ENCODE measurements at regions not wholly inside any gene's neighbourhood (a gene's known extent, or its start where the extent isn't known, plus 50 kb on each side); places are given as distances from the start of the nearest gene placed in this dataset.
"Not testable (repeated sequence)": the region's sequence is repeated elsewhere in the genome, so short reads cannot be mapped to it uniquely, and the experiment has no call there.

GRCh38 chr4:7137326-7138200 is 54.8 kb upstream of the SORCS2 start:
- H3K27me3 ChIP-seq = no peaks in the 10 kb centered on the region

DNA sequence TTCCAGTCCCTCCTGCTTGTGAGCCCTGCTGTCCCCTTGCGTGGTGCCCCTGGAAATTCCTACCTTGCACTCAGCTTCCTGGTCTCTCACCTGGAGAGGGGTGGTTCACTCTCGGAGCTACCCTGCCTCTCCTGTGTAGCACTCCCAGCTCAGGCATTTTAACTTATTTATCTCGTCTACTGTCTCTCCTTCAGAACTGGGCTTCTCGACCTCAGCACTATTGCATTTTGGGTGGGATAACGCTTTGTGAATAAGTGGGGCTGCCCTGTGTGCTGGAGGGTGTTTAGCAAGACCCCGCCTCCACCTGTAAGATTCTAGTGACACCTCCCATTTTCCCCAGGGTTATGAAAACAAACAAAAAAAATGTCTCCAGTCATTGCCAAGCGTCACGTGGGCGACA is 56.0 kb upstream of the SORCS2 start:
- H3K27ac ChIP-seq = no peak overlapping the region
- H3K4me1 ChIP-seq = peaks cover 8% of the 10 kb centered on the region
- H3K9me3 ChIP-seq = no peaks in the 10 kb centered on the region
- intact Hi-C loops (cut with DNase I) = no loop called here
- no peaks in the 10 kb centered on the region for H3K36me3 ChIP-seq
- DNase-seq = no peak
- ATAC-seq = no peak
- TF ChIP-seq, protein P1, sequence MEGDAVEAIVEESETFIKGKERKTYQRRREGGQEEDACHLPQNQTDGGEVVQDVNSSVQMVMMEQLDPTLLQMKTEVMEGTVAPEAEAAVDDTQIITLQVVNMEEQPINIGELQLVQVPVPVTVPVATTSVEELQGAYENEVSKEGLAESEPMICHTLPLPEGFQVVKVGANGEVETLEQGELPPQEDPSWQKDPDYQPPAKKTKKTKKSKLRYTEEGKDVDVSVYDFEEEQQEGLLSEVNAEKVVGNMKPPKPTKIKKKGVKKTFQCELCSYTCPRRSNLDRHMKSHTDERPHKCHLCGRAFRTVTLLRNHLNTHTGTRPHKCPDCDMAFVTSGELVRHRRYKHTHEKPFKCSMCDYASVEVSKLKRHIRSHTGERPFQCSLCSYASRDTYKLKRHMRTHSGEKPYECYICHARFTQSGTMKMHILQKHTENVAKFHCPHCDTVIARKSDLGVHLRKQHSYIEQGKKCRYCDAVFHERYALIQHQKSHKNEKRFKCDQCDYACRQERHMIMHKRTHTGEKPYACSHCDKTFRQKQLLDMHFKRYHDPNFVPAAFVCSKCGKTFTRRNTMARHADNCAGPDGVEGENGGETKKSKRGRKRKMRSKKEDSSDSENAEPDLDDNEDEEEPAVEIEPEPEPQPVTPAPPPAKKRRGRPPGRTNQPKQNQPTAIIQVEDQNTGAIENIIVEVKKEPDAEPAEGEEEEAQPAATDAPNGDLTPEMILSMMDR (IDR thresholded peaks at IDR 0.05) = no peak
- no peak overlapping the region for H3K4me3 ChIP-seq
- no peaks in the 10 kb centered on the region for H3K27me3 ChIP-seq

More at GRCh38 chr4:7137326-7138200, 54.8 kb upstream of the SORCS2 start:
- no peak overlapping the region for H3K27ac ChIP-seq
- H3K4me1 ChIP-seq = peaks cover 8% of the 10 kb centered on the region
- no peaks in the 10 kb centered on the region for H3K9me3 ChIP-seq
- TF ChIP-seq, protein P1 (IDR thresholded peaks at IDR 0.05) = no peak
- H3K36me3 ChIP-seq = no peaks in the 10 kb centered on the region
- DNase-seq = no peak
- no peak for ATAC-seq
- intact Hi-C loops (cut with DNase I) = no loop called here
- no peak overlapping the region for H3K4me3 ChIP-seq

DNA sequence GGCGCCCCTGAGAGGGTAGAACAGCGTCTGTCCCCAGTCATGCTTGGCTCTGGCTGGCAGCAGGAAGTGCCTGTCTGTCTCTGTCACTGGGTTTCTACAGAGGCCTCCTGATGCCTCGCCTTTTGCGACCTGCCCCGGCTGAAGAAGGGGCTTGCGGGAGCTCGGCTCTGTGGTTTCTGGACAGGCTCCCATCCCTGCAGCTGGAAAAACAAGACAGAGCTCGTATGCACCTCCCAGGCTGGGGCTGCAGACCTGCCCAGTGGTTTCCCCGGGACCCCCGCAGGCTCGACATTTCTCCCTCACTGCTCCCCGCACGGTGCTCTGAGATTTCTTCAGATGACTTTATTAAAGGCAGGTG is 57.0 kb upstream of the SORCS2 start:
- Histone ChIP-seq H3K4me1 (peaks cover 8% of the 10 kb centered on the region), H3K27me3 (no peaks in the 10 kb centered on the region), H3K27ac (no peak overlapping the region), H3K4me3 (no peak overlapping the region), H3K36me3 (no peaks in the 10 kb centered on the region), H3K9me3 (no peaks in the 10 kb centered on the region)
- TF ChIP-seq, protein P1 (IDR thresholded peaks at IDR 0.05) = no peak
- intact Hi-C loops (cut with DNase I) = no loop called here
- no peak for ATAC-seq
- no peak for DNase-seq

- ATAC-seq = peak; percentile 57
- TF ChIP-seq, protein P1 (IDR thresholded peaks at IDR 0.05) = no peak
- intact Hi-C loops (cut with DNase I) = no loop called here
- H3K36me3 ChIP-seq = no peaks in the 10 kb centered on the region
- H3K4me1 ChIP-seq = peaks cover 8% of the 10 kb centered on the region
- H3K4me3 ChIP-seq = no peak overlapping the region
- no peaks in the 10 kb centered on the region for H3K9me3 ChIP-seq
- no peak for DNase-seq
- H3K27ac ChIP-seq = no peak overlapping the region
- H3K27me3 ChIP-seq = no peaks in the 10 kb centered on the region
Measured at GRCh38 chr4:7134737-7135388, 57.5 kb upstream of the SORCS2 start.

DNA sequence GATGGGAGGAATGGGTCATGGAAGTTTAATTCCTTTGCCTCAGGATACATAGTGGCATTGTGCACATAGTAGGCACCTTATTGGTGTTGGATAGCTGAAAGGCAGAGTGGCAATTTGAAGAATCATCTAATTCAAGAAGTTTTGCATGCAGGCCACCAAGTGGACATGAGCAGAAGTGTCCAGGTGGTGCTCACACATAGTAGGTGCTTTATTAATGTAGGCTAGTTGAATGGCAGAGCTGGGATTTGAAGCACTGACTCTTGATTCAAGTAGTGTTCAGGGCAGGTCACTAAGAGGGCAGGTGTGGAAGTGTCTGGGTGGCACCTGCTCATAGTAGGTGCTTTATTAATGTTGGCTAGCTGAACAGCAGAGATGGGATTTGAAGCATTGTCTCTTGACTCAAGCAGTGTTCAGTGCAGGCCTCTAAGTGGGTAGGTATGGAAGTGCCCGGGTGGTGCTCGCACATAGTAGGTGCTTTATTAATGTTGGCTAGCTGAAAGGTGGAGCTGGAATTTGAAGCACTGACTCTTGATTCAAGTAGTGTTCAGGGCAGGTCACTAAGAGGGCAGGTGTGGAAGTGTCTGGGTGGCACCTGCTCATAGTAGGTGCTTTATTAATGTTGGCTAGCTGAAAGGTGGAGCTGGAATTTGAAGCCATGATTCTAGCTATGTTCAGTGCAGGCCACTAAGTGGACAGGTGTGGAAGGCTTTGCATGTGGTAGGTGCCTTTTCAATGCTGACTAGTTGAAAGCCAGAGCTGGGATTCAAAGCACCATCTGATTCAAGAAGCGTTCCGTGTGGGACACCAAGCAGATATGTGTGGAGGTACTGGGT is 58.3 kb upstream of the SORCS2 start:
- H3K4me3 ChIP-seq; H3K27ac ChIP-seq; H3K4me1 ChIP-seq; H3K36me3 ChIP-seq; H3K9me3 ChIP-seq; DNase-seq; H3K27me3 ChIP-seq; intact Hi-C loops (cut with DNase I): not testable (repeated sequence)
- peak; percentile 5 for ATAC-seq

Data from upper lobe of right lung (tissue), 1 donor.